HCT116 (cell line): ENCODE measurements at regions not wholly inside any gene's neighbourhood (a gene's known extent, or its start where the extent isn't known, plus 50 kb on each side); places are given as distances from the start of the nearest gene placed in this dataset.

Experiments used
- ATAC-seq: fragments of 200-7000 bp; cut with Tn5 transposase; 2 replicates; pipeline ENCODE4 v1.9.1; 2020; ENCODE audit warnings: mild to moderate bottlenecking, moderate library complexity
- BruUV-seq: library from RNA; stranded (reverse); fragments of 400-500 nt; replicated peaks from 2 replicates; lab custom pipeline; 2021; lab: Mats Ljungman, UMichigan
- CTCF ChIA-PET: fragments of 300-600 bp; sonication (Branson Sonifier 250); formaldehyde crosslinking; loops from one replicate; lab custom pipeline; 2021; ENCODE audit warnings: antibody characterized with exemption; lab: Charles Lee
- POLR2A ChIA-PET: fragments of 300-600, 350-600 bp; sonication (Branson Sonifier 250); formaldehyde crosslinking; loops from one replicate; lab custom pipeline; 2021; ENCODE audit warnings: antibody characterized with exemption; lab: Charles Lee
- RAD21 ChIA-PET, 2 experiments: fragments of 300-600 bp; sonication (Branson Sonifier 250); formaldehyde crosslinking; loops; one replicate each; lab custom pipeline; 2023; ENCODE audit warnings: low total read pairs in 2 of 2; ENCODE audit not compliant: uncharacterized antibody in 2 of 2, unreplicated experiment in 2 of 2, low non-redundant PET in 1 of 2; lab: Charles Lee
- DNase-seq: peaks from one replicate; pipeline ENCODE4 v3.0.0-alpha.2; 2010; ENCODE audit warnings: low read depth, low spot score
- H2AFZ ChIP-seq: fragments of 200-600 bp; shearing (Covaris generic), sonication (generic); 2 replicates; pipeline ENCODE4 v1.6.1; 2017; ENCODE audit warnings: low read depth, mixed run types, mixed read lengths, antibody characterized with exemption, low read length; ENCODE audit not compliant: poor library complexity, severe bottlenecking
- H3K27ac ChIP-seq: 2 replicates; pipeline ENCODE4 v1.5.1; 2012; ENCODE audit warnings: low read depth, low read length
- H3K27me3 ChIP-seq: fragments of 200-600 bp; sonication (generic); 2 replicates; pipeline ENCODE4 v1.6.1; 2016; ENCODE audit warnings: mixed run types, low read length, mixed read lengths; ENCODE audit not compliant: insufficient read depth
- H3K36me3 ChIP-seq, 2 experiments: fragments of 200-500 bp in 1 of 2; fragments of 200-600 bp in 1 of 2; sonication (Bioruptor generic) in 1 of 2; sonication (generic) in 1 of 2; 2 replicates each; pipeline versions ENCODE4 v1.5.1 to v1.6.1; 2014 to 2016; ENCODE audit warnings: low read length in 2 of 2, inconsistent platforms in 1 of 2, mixed read lengths in 1 of 2, mixed run types in 1 of 2; ENCODE audit not compliant: insufficient read depth in 2 of 2, control insufficient read depth in 1 of 2
- H3K4me1 ChIP-seq, 2 experiments: fragments of 200-600 bp in 1 of 2; sonication (generic) in 1 of 2; 2 replicates each; pipeline versions ENCODE4 v1.5.1 to v1.6.1; 2012 to 2017; ENCODE audit warnings: low read length in 2 of 2, inconsistent platforms in 1 of 2, mild to moderate bottlenecking in 1 of 2, mixed read lengths in 1 of 2, mixed run types in 1 of 2, moderate library complexity in 1 of 2; ENCODE audit not compliant: insufficient read depth in 2 of 2, control insufficient read depth in 1 of 2
- H3K4me2 ChIP-seq: fragments of 200-600 bp; sonication (generic); 2 replicates; pipeline ENCODE4 v1.6.1; 2017; ENCODE audit warnings: mixed run types, low read length, mixed read lengths
- H3K4me3 ChIP-seq, 2 experiments: fragments of 200-600 bp in 1 of 2; sonication (generic) in 1 of 2; replicated peaks in 1 of 2; 2 replicates each; pipeline ENCODE4 v1.5.1; 2011 to 2016; ENCODE audit warnings: low read length in 2 of 2, control low read depth in 1 of 2, low read depth in 1 of 2, mild to moderate bottlenecking in 1 of 2, mixed read lengths in 1 of 2, mixed run types in 1 of 2
- H3K79me2 ChIP-seq: fragments of 200-600 bp; sonication (generic); 2 replicates; pipeline ENCODE4 v1.6.1; 2017; ENCODE audit warnings: mild to moderate bottlenecking, mixed run types, low read length, moderate library complexity, mixed read lengths; ENCODE audit not compliant: insufficient read depth
- H3K9ac ChIP-seq: fragments of 200-600 bp; sonication (generic); 2 replicates; pipeline ENCODE4 v1.6.1; 2016; ENCODE audit warnings: low read length, mixed read lengths
- H3K9me2 ChIP-seq: fragments of 200-600 bp; sonication (generic), shearing (Covaris generic); 2 replicates; pipeline ENCODE4 v1.6.1; 2017; ENCODE audit warnings: mixed run types, mild to moderate bottlenecking, moderate library complexity; ENCODE audit not compliant: insufficient read depth
- H3K9me3 ChIP-seq, 2 experiments: fragments of 200-500 bp in 1 of 2; fragments of 200-600 bp in 1 of 2; sonication (Bioruptor generic) in 1 of 2; sonication (generic) in 1 of 2; 2 replicates each; pipeline ENCODE4 v1.6.1; 2014 to 2017; ENCODE audit warnings: low read length in 2 of 2, mixed read lengths in 2 of 2, inconsistent platforms in 1 of 2, low read depth in 1 of 2, mild to moderate bottlenecking in 1 of 2, mixed run types in 1 of 2, moderate library complexity in 1 of 2; ENCODE audit not compliant: control insufficient read depth in 1 of 2, insufficient read depth in 1 of 2
- H4K20me1 ChIP-seq: fragments of 200-600 bp; sonication (generic), shearing (Covaris generic); 2 replicates; pipeline ENCODE4 v1.6.1; 2017; ENCODE audit warnings: mixed run types, mild to moderate bottlenecking, moderate library complexity; ENCODE audit not compliant: insufficient read depth
- ATF3 ChIP-seq: IDR thresholded peaks from 2 replicates; pipeline ENCODE4 v1.6.1; 2012
- CEBPB ChIP-seq: IDR thresholded peaks from 2 replicates; pipeline ENCODE4 v1.6.1; 2012; ENCODE audit warnings: low read depth
- EGR1 ChIP-seq: IDR thresholded peaks from 2 replicates; pipeline ENCODE4 v1.6.1; 2012; ENCODE audit warnings: low read depth
- EZH2 ChIP-seq: fragments of 200-600 bp; sonication (generic); IDR thresholded peaks from 2 replicates; pipeline ENCODE4 v1.6.1; 2017; ENCODE audit warnings: antibody characterized with exemption, mixed run types
- FOSL1 ChIP-seq: IDR thresholded peaks from 2 replicates; pipeline ENCODE4 v1.6.1; 2012; ENCODE audit warnings: low read depth
- JUND ChIP-seq: IDR thresholded peaks from 2 replicates; pipeline ENCODE4 v1.6.1; 2012
- MAX ChIP-seq: IDR thresholded peaks from 2 replicates; pipeline ENCODE4 v1.6.1; 2012
- POLR2A ChIP-seq: IDR thresholded peaks from 2 replicates; pipeline ENCODE4 v1.7.0; 2011; ENCODE audit warnings: borderline replicate concordance; ENCODE audit not compliant: insufficient read depth, insufficient read length; ENCODE audit errors: extremely low read depth
- POLR2AphosphoS5 ChIP-seq: IDR thresholded peaks from 2 replicates; pipeline ENCODE4 v1.6.1; 2011; ENCODE audit warnings: mild to moderate bottlenecking, low read depth, low read length, moderate library complexity
- REST ChIP-seq: IDR thresholded peaks from 2 replicates; pipeline ENCODE4 v1.6.1; 2012; ENCODE audit warnings: low read depth
- TCF7L2 ChIP-seq: IDR thresholded peaks from 2 replicates; pipeline ENCODE4 v1.7.0; 2011; ENCODE audit warnings: borderline replicate concordance, inconsistent platforms; ENCODE audit not compliant: insufficient read depth, insufficient read length; ENCODE audit errors: extremely low read depth
- YY1 ChIP-seq: IDR thresholded peaks from 2 replicates; pipeline ENCODE4 v1.6.1; 2011; ENCODE audit warnings: low read length, low read depth, moderate library complexity, mild to moderate bottlenecking; ENCODE audit not compliant: insufficient replicate concordance; ENCODE audit errors: extremely low read depth
- ZBTB33 ChIP-seq: IDR thresholded peaks from 2 replicates; pipeline ENCODE4 v1.6.1; 2011; ENCODE audit warnings: mild to moderate bottlenecking, low read length, moderate library complexity; ENCODE audit not compliant: insufficient replicate concordance; ENCODE audit errors: extremely low read depth
- ZFX ChIP-seq: fragments of 450-650 bp; IDR thresholded peaks from 2 replicates; pipeline ENCODE4 v1.6.1; 2017
- intact Hi-C: fragments of 100-400 bp; cut with micrococcal nuclease; formaldehyde crosslinking; loops from 2 replicates; pipeline ENCODE4 v1.10.0; 2022

- Histone ChIP-seq H3K27me3 (no peaks in the 10 kb centered on the region), H2AFZ (no peak overlapping the region), H4K20me1 (no peaks in the 10 kb centered on the region), H3K36me3 (no peaks in the 10 kb centered on the region)
- POLR2A ChIA-PET = no interaction called here
- no peak for ATAC-seq
- TF ChIP-seq EZH2 (no peak), ATF3 (no peak), POLR2A (no peak), REST (no peak), TCF7L2 (no peak), JUND (no peak), CEBPB (no peak), POLR2AphosphoS5 (no peak), EGR1 (no peak), FOSL1 (no peak), ZBTB33 (no peak), ZFX (no peak), MAX (no peak), YY1 (no peak)
- TF ChIP-seq, all 23 proteins: peak for 0
- no TSS peak for BruUV-seq
- ChIA-PET CTCF (no interaction called here), RAD21 (no interaction called here)
- no peak overlapping the region for H3K27ac ChIP-seq
- H3K9me2 ChIP-seq = no peaks in the 10 kb centered on the region
- H3K9ac ChIP-seq = no peak overlapping the region
- no peaks in the 10 kb centered on the region for H3K79me2 ChIP-seq
- peaks cover 0 to 4% of the 10 kb centered on the region in 2 experiments; a peak in 1 of 4 replicates for H3K9me3 ChIP-seq
- no peaks in the 10 kb centered on the region for H3K4me1 ChIP-seq
- intact Hi-C loops = no loop called here
- H3K4me2 ChIP-seq = no peak overlapping the region
- DNase-seq = no peak
- no peak overlapping the region for H3K4me3 ChIP-seq
Observed at GRCh38 chr2:16361261-16361995, 304.2 kb downstream of the CYRIA start.
